Neural cell (in vitro differentiated cells): ENCODE measurements at regions not wholly inside any gene's neighbourhood (a gene's known extent, or its start where the extent isn't known, plus 50 kb on each side); places are given as distances from the start of the nearest gene placed in this dataset.

Source experiments
- H2AFZ ChIP-seq: fragments of 200-600, 300-800 bp; sonication (generic), shearing (Covaris generic); 2 replicates; pipeline ENCODE4 v1.6.0; 2014; ENCODE audit warnings: low read depth, mild to moderate bottlenecking, antibody characterized with exemption, low read length, moderate library complexity
- H3F3A ChIP-seq: fragments of 200-600 bp; shearing (Covaris generic); 2 replicates; pipeline ENCODE4 v1.6.1; 2016; ENCODE audit warnings: mild to moderate bottlenecking, moderate library complexity, mixed read lengths, antibody characterized with exemption, low read length; ENCODE audit not compliant: insufficient read depth, poor library complexity, severe bottlenecking
- H3K27ac ChIP-seq: fragments of 200-600, 300-800 bp; sonication (generic), shearing (Covaris generic); 2 replicates; pipeline ENCODE4 v1.5.1; 2014; ENCODE audit warnings: mild to moderate bottlenecking, low read length, moderate library complexity
- H3K27me3 ChIP-seq: fragments of 300-800, 200-600 bp; sonication (generic), shearing (Covaris generic); 2 replicates; pipeline ENCODE4 v1.6.0; 2014; ENCODE audit warnings: mild to moderate bottlenecking, low read depth, low read length, moderate library complexity; ENCODE audit not compliant: insufficient read depth
- H3K36me3 ChIP-seq: fragments of 300-800, 200-600 bp; sonication (generic), shearing (Covaris generic); 2 replicates; pipeline ENCODE4 v1.5.1; 2014; ENCODE audit warnings: mild to moderate bottlenecking, antibody characterized with exemption, low read length, moderate library complexity; ENCODE audit not compliant: insufficient read depth
- H3K4me2 ChIP-seq: fragments of 300-800, 200-600 bp; sonication (generic), shearing (Covaris generic); 2 replicates; pipeline ENCODE4 v1.6.0; 2014; ENCODE audit warnings: mild to moderate bottlenecking, low read length
- H3K4me3 ChIP-seq: fragments of 300-800, 200-600 bp; sonication (generic), shearing (Covaris generic); 2 replicates; pipeline ENCODE4 v1.5.1; 2014; ENCODE audit warnings: mild to moderate bottlenecking, low read length, moderate library complexity
- H3K79me2 ChIP-seq: fragments of 200-600 bp; shearing (Covaris generic); replicated peaks from 2 replicates; pipeline ENCODE4 v1.6.0; 2014; ENCODE audit warnings: mild to moderate bottlenecking, low read length, moderate library complexity; ENCODE audit not compliant: insufficient read depth
- H3K9ac ChIP-seq: fragments of 300-800, 200-600 bp; sonication (generic), shearing (Covaris generic); 2 replicates; pipeline ENCODE4 v1.6.1; 2016; ENCODE audit warnings: mild to moderate bottlenecking, low read length, mixed read lengths
- H3K9me2 ChIP-seq: fragments of 200-600 bp; shearing (Covaris generic); 2 replicates; pipeline ENCODE4 v1.6.1; 2016; ENCODE audit warnings: mild to moderate bottlenecking, low read length, mixed read lengths; ENCODE audit not compliant: insufficient read depth
- H3K9me3 ChIP-seq: fragments of 200-600, 300-800 bp; sonication (generic), shearing (Covaris generic); 2 replicates; pipeline ENCODE4 v1.6.1; 2016; ENCODE audit warnings: mild to moderate bottlenecking, mixed run types, low read length, moderate library complexity, mixed read lengths
- H4K20me1 ChIP-seq: fragments of 200-600 bp; shearing (Covaris generic); 2 replicates; pipeline ENCODE4 v1.6.1; 2016; ENCODE audit warnings: mild to moderate bottlenecking, mixed run types; ENCODE audit not compliant: insufficient read depth
- CTCF ChIP-seq: fragments of 450-650 bp; IDR thresholded peaks from 2 replicates; pipeline ENCODE4 v1.5.1; 2014; ENCODE audit warnings: antibody characterized with exemption, mild to moderate bottlenecking, moderate library complexity; ENCODE audit not compliant: poor library complexity, severe bottlenecking
- EP300 ChIP-seq: fragments of 450-650 bp; conservative IDR thresholded peaks from 2 replicates; pipeline ENCODE4 v1.6.1; 2014; ENCODE audit warnings: antibody characterized with exemption, mild to moderate bottlenecking, moderate library complexity; ENCODE audit not compliant: poor library complexity, severe bottlenecking
- EZH2 ChIP-seq: fragments of 200-600, 300-800 bp; shearing (Covaris generic), sonication (generic); IDR thresholded peaks from 2 replicates; pipeline ENCODE4 v1.6.1; 2014; ENCODE audit warnings: antibody characterized with exemption, low read length, borderline replicate concordance, mild to moderate bottlenecking; ENCODE audit not compliant: insufficient read depth, poor library complexity, severe bottlenecking
- MXI1 ChIP-seq: fragments of 450-650 bp; conservative IDR thresholded peaks from 2 replicates; pipeline ENCODE4 v1.6.1; 2014; ENCODE audit warnings: antibody characterized with exemption, mild to moderate bottlenecking; ENCODE audit not compliant: poor library complexity, severe bottlenecking
- POLR2AphosphoS5 ChIP-seq: IDR thresholded peaks from 2 replicates; pipeline ENCODE4 v1.6.1; 2012
- RAD21 ChIP-seq: fragments of 450-650 bp; conservative IDR thresholded peaks from 2 replicates; pipeline ENCODE4 v1.6.1; 2014; ENCODE audit warnings: antibody characterized with exemption, mild to moderate bottlenecking, moderate library complexity
- SMC3 ChIP-seq: fragments of 450-650 bp; conservative IDR thresholded peaks from 2 replicates; pipeline ENCODE4 v1.6.1; 2014; ENCODE audit warnings: antibody characterized with exemption, mild to moderate bottlenecking, moderate library complexity; ENCODE audit not compliant: poor library complexity
- TAF1 ChIP-seq: IDR thresholded peaks from 2 replicates; pipeline ENCODE4 v1.6.1; 2012; ENCODE audit warnings: low read depth
- TF ChIP-seq, protein P1 (sequence below): IDR thresholded peaks from 2 replicates; pipeline ENCODE4 v1.6.1; 2012; ENCODE audit warnings: borderline replicate concordance

- Histone ChIP-seq H3K9me2 (no peaks in the 10 kb centered on the region), H4K20me1 (no peaks in the 10 kb centered on the region), H3F3A (no peaks in the 10 kb centered on the region), H3K36me3 (no peaks in the 10 kb centered on the region), H3K9me3 (no peaks in the 10 kb centered on the region), H3K27me3 (no peaks in the 10 kb centered on the region), H3K4me2 (no peak overlapping the region), H2AFZ (no peak overlapping the region), H3K4me3 (no peak overlapping the region), H3K9ac (no peak overlapping the region), H3K79me2 (no peaks in the 10 kb centered on the region), H3K27ac (no peak overlapping the region)
- TF ChIP-seq TAF1 = no peak
- TF ChIP-seq POLR2AphosphoS5 = no peak
- TF ChIP-seq, protein P1, sequence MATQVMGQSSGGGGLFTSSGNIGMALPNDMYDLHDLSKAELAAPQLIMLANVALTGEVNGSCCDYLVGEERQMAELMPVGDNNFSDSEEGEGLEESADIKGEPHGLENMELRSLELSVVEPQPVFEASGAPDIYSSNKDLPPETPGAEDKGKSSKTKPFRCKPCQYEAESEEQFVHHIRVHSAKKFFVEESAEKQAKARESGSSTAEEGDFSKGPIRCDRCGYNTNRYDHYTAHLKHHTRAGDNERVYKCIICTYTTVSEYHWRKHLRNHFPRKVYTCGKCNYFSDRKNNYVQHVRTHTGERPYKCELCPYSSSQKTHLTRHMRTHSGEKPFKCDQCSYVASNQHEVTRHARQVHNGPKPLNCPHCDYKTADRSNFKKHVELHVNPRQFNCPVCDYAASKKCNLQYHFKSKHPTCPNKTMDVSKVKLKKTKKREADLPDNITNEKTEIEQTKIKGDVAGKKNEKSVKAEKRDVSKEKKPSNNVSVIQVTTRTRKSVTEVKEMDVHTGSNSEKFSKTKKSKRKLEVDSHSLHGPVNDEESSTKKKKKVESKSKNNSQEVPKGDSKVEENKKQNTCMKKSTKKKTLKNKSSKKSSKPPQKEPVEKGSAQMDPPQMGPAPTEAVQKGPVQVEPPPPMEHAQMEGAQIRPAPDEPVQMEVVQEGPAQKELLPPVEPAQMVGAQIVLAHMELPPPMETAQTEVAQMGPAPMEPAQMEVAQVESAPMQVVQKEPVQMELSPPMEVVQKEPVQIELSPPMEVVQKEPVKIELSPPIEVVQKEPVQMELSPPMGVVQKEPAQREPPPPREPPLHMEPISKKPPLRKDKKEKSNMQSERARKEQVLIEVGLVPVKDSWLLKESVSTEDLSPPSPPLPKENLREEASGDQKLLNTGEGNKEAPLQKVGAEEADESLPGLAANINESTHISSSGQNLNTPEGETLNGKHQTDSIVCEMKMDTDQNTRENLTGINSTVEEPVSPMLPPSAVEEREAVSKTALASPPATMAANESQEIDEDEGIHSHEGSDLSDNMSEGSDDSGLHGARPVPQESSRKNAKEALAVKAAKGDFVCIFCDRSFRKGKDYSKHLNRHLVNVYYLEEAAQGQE = no peak
- TF ChIP-seq CTCF = no peak
- TF ChIP-seq RAD21 = no peak
- TF ChIP-seq SMC3 = no peak
- no peak for TF ChIP-seq EZH2
- no peak for TF ChIP-seq MXI1
- no peak for TF ChIP-seq EP300
These were observed 341.6 kb upstream of the MEOX2 start for GRCh38 chr7:16028103-16028502.

- no peaks in the 10 kb centered on the region for H3K27me3 ChIP-seq
- H3F3A ChIP-seq = no peaks in the 10 kb centered on the region
- H3K4me3 ChIP-seq = no peak overlapping the region
- no peak overlapping the region for H3K4me2 ChIP-seq
- H3K9me3 ChIP-seq = no peaks in the 10 kb centered on the region
- no peaks in the 10 kb centered on the region for H3K9me2 ChIP-seq
- H3K36me3 ChIP-seq = no peaks in the 10 kb centered on the region
- H3K79me2 ChIP-seq = no peaks in the 10 kb centered on the region
- no peak overlapping the region for H3K27ac ChIP-seq
- no peak overlapping the region for H3K9ac ChIP-seq
- no peaks in the 10 kb centered on the region for H4K20me1 ChIP-seq
- H2AFZ ChIP-seq = no peak overlapping the region
- TF ChIP-seq RAD21 (no peak), SMC3 (no peak), EZH2 (no peak), EP300 (no peak), POLR2AphosphoS5 (no peak)
- TF ChIP-seq, protein P1 = no peak
These were observed 340.9 kb upstream of the MEOX2 start for GRCh38 chr7:16027396-16027795.
